ENCODE measurements at regions not wholly inside any gene's neighbourhood (a gene's known extent, or its start where the extent isn't known, plus 50 kb on each side); places are given as distances from the start of the nearest gene placed in this dataset.

GRCh38 chr14:105851716-105852377 is 325.5 kb downstream of the TMEM121 start:
- POLR2A ChIA-PET = no interaction called here
- intact Hi-C loops (cut with micrococcal nuclease) = no loop called here
- H3K4me2 ChIP-seq (ENCODE audit: insufficient read depth, low read length) = no peak overlapping the region

More at GRCh38 chr14:105851716-105852377, 325.5 kb downstream of the TMEM121 start:
- Histone ChIP-seq H3K9me3 (replicated peaks; ENCODE audit: control insufficient read depth, insufficient read depth, low read length) (peaks cover 11% of the 10 kb centered on the region), H3K4me3 (replicated peaks in 1 of 3; ENCODE audit: insufficient read depth in 1 of 3, low read depth in 1 of 3, low read length in 3 of 3) (no peak overlapping the region), H3K9me1 (replicated peaks; ENCODE audit: control insufficient read depth, extremely low read depth, insufficient read depth, low read length) (no peaks in the 10 kb centered on the region), H2AFZ (ENCODE audit: low read depth, low read length) (no peak overlapping the region), H3K27ac (ENCODE audit: insufficient read depth, low read depth, low read length) (no peak overlapping the region), H3K9ac (replicated peaks; ENCODE audit: extremely low read depth, insufficient read depth, low read length) (no peak overlapping the region), H3K4me1 (ENCODE audit: control insufficient read depth, extremely low read depth, insufficient read depth, low read length) (no peaks in the 10 kb centered on the region), H3K36me3 (ENCODE audit: control insufficient read depth in 2 of 2, extremely low read depth in 1 of 2, insufficient read depth in 2 of 2, low read length in 2 of 2) (no peaks in the 10 kb centered on the region), H4K20me1 (replicated peaks; ENCODE audit: control insufficient read depth, extremely low read depth, insufficient read depth, low read length) (no peaks in the 10 kb centered on the region), H3K79me2 (ENCODE audit: control insufficient read depth, insufficient read depth, low read length) (no peaks in the 10 kb centered on the region), H3K27me3 (ENCODE audit: control insufficient read depth in 2 of 2, insufficient read depth in 2 of 2, low read length in 2 of 2) (no peaks in the 10 kb centered on the region)
- TF ChIP-seq POLR2AphosphoS5 (IDR thresholded peaks at IDR 0.05; ENCODE audit: insufficient read depth, low read depth, low read length) = no peak
- TF ChIP-seq CTCF (IDR thresholded peaks at IDR 0.05; ENCODE audit: extremely low read depth in 1 of 2, insufficient read depth in 1 of 2, low read depth in 1 of 2, low read length in 2 of 2) = no peak
- no peak for TF ChIP-seq FOS (IDR thresholded peaks at IDR 0.05; ENCODE audit: borderline replicate concordance, insufficient read depth, low read length)
- no peak for TF ChIP-seq POLR2A (IDR thresholded peaks at IDR 0.05; ENCODE audit: low read depth, low read length)
- TF ChIP-seq EZH2 (IDR thresholded peaks at IDR 0.05; ENCODE audit: borderline replicate concordance, low read depth, low read length, severe bottlenecking) = no peak
- TF ChIP-seq GATA2 (IDR thresholded peaks at IDR 0.05; ENCODE audit: insufficient read depth, insufficient read length, low read depth, low read length) = no peak
- no peak for TF ChIP-seq JUN (IDR thresholded peaks at IDR 0.05; ENCODE audit: borderline replicate concordance, insufficient read depth, insufficient read length, low read depth)
- no peak for TF ChIP-seq MYC (IDR thresholded peaks at IDR 0.05; ENCODE audit: low read depth, low read length)
- no peak for TF ChIP-seq MAX (IDR thresholded peaks at IDR 0.05; ENCODE audit: insufficient read depth, insufficient read length)
- BruUV-seq (replicated peaks) = no TSS peak
- no peak for FAIRE-seq
- no peak for DNase-seq (ENCODE audit: low read depth, low spot score)
- CTCF ChIA-PET = no interaction called here
- dilution Hi-C loops (cut with MboI; ENCODE audit: extremely low pct_ligation_motif_present, low sequenced_read_pairs) = no loop called here

All from endothelial cell of umbilical vein (primary cell).